GM23338 (cell line): ENCODE measurements at regions not wholly inside any gene's neighbourhood (a gene's known extent, or its start where the extent isn't known, plus 50 kb on each side); places are given as distances from the start of the nearest gene placed in this dataset.

Experiments
- ATAC-seq: fragments of 200-7000 bp; cut with Tn5 transposase; 3 replicates; pipeline ENCODE4 v1.9.1; 2020
- DNase-seq: peaks from one replicate; pipeline ENCODE4 v3.0.0-alpha.2; 2015; ENCODE audit warnings: low spot score
- H2AFZ ChIP-seq: fragments of 200-600 bp; sonication (generic); 2 replicates; pipeline ENCODE4 v1.8.0; 2016; ENCODE audit warnings: antibody characterized with exemption, mild to moderate bottlenecking, moderate library complexity
- H3F3A ChIP-seq: fragments of 200-600 bp; sonication (generic); replicated peaks from 2 replicates; pipeline ENCODE4 v1.8.0; 2017; ENCODE audit warnings: antibody characterized with exemption, mixed run types, low read depth
- H3K27ac ChIP-seq: fragments of 200-600 bp; sonication (generic); 2 replicates; pipeline ENCODE4 v1.6.1; 2016; ENCODE audit warnings: low read depth
- H3K27me3 ChIP-seq: fragments of 200-600 bp; sonication (generic); 2 replicates; pipeline ENCODE4 v1.8.0; 2016; ENCODE audit warnings: mild to moderate bottlenecking, mixed run types, moderate library complexity; ENCODE audit not compliant: insufficient read depth
- H3K36me3 ChIP-seq: fragments of 200-600 bp; sonication (generic); 2 replicates; pipeline ENCODE4 v1.8.0; 2016; ENCODE audit warnings: mild to moderate bottlenecking; ENCODE audit not compliant: insufficient read depth
- H3K4me1 ChIP-seq: fragments of 200-600 bp; sonication (generic); 2 replicates; pipeline ENCODE4 v1.8.0; 2016; ENCODE audit warnings: mild to moderate bottlenecking, moderate library complexity; ENCODE audit not compliant: insufficient read depth
- H3K4me2 ChIP-seq: fragments of 200-600 bp; sonication (generic); 2 replicates; pipeline ENCODE4 v1.7.1; 2017; ENCODE audit warnings: mixed run types
- H3K4me3 ChIP-seq: fragments of 200-600 bp; sonication (generic); 2 replicates; pipeline ENCODE4 v1.6.1; 2016; ENCODE audit warnings: mixed run types
- H3K79me2 ChIP-seq: fragments of 200-600 bp; sonication (generic); replicated peaks from 2 replicates; pipeline ENCODE4 v1.8.0; 2017; ENCODE audit warnings: mild to moderate bottlenecking; ENCODE audit not compliant: insufficient read depth
- H3K9me2 ChIP-seq: fragments of 200-600 bp; sonication (generic); 2 replicates; pipeline ENCODE4 v1.8.0; 2017; ENCODE audit not compliant: insufficient read depth
- H4K20me1 ChIP-seq: fragments of 200-600 bp; sonication (generic); replicated peaks from 2 replicates; pipeline ENCODE4 v1.8.0; 2017; ENCODE audit warnings: mild to moderate bottlenecking; ENCODE audit not compliant: insufficient read depth
- H3K27ac Mint-ChIP-seq: 2 replicates; pipeline ENCODE4 v1.8.0; 2020; ENCODE audit warnings: inconsistent platforms, mild to moderate bottlenecking, moderate library complexity, mixed read lengths
- H3K27me3 Mint-ChIP-seq: 3 replicates; pipeline ENCODE4 v1.8.0; 2022; ENCODE audit warnings: low read depth, mild to moderate bottlenecking, moderate library complexity, mixed read lengths, inconsistent platforms; ENCODE audit not compliant: insufficient read depth, poor library complexity
- H3K36me3 Mint-ChIP-seq: 3 replicates; pipeline ENCODE4 v1.8.0; 2021; ENCODE audit warnings: low read depth, mild to moderate bottlenecking, inconsistent platforms, moderate library complexity, mixed read lengths
- H3K4me1 Mint-ChIP-seq: 3 replicates; pipeline ENCODE4 v1.8.0; 2020; ENCODE audit warnings: mild to moderate bottlenecking, inconsistent platforms, mixed read lengths
- H3K4me3 Mint-ChIP-seq: 3 replicates; pipeline ENCODE4 v1.8.0; 2021; ENCODE audit warnings: moderate library complexity, mild to moderate bottlenecking, inconsistent platforms, mixed read lengths
- H3K9me3 Mint-ChIP-seq: 3 replicates; pipeline ENCODE4 v1.8.0; 2020; ENCODE audit warnings: moderate library complexity, mild to moderate bottlenecking, inconsistent platforms, mixed read lengths
- CREB1 ChIP-seq: fragments of 250-450 bp; sonication (Bioruptor Pico); IDR thresholded peaks from 2 replicates; pipeline ENCODE4 v1.5.0; 2020; ENCODE audit warnings: low read depth, mild to moderate bottlenecking, moderate library complexity
- CTCF ChIP-seq, 2 experiments: fragments of 200-600 bp in 1 of 2; sonication (generic) in 1 of 2; conservative IDR thresholded peaks; 2 replicates each; pipeline versions ENCODE4 v1.5.1 to v1.6.1; 2016 to 2017; ENCODE audit warnings: antibody characterized with exemption in 2 of 2, low read depth in 2 of 2, mild to moderate bottlenecking in 2 of 2, moderate library complexity in 1 of 2
- ETS1 ChIP-seq: IDR thresholded peaks from 2 replicates; pipeline ENCODE4 v1.6.1; 2016; ENCODE audit warnings: antibody characterized with exemption
- EZH2 ChIP-seq: fragments of 200-600 bp; sonication (generic); IDR thresholded peaks from one replicate; pipeline ENCODE4 v1.8.0; 2017; ENCODE audit warnings: antibody characterized with exemption, mild to moderate bottlenecking, low read depth; ENCODE audit not compliant: unreplicated experiment
- POLR2AphosphoS5 ChIP-seq: IDR thresholded peaks from 2 replicates; pipeline ENCODE4 v1.6.1; 2016; ENCODE audit warnings: antibody characterized with exemption, low read depth
- STAT1 ChIP-seq: IDR thresholded peaks from one replicate; pipeline ENCODE4 v1.6.1; 2016; ENCODE audit warnings: antibody characterized with exemption; ENCODE audit not compliant: unreplicated experiment
- ZNF114 ChIP-seq: fragments of 250-450 bp; sonication (Bioruptor Pico); IDR thresholded peaks from 2 replicates; pipeline ENCODE4 v1.5.0; 2020; ENCODE audit warnings: mild to moderate bottlenecking, moderate library complexity
- ZNF331 ChIP-seq: fragments of 250-450 bp; sonication (Bioruptor Pico); IDR thresholded peaks from 2 replicates; pipeline ENCODE4 v1.5.0; 2020; ENCODE audit warnings: low read depth, mild to moderate bottlenecking, moderate library complexity
- ZNF462 ChIP-seq: fragments of 250-450 bp; sonication (Bioruptor Pico); IDR thresholded peaks from 2 replicates; pipeline ENCODE4 v1.5.0; 2020; ENCODE audit warnings: mild to moderate bottlenecking, moderate library complexity

- no peaks in the 10 kb centered on the region for H3K36me3 ChIP-seq
- H3K4me1 ChIP-seq = peaks cover 29% of the 10 kb centered on the region
- H3K4me3 ChIP-seq = no peak overlapping the region
- peak overlapping the region; percentile 20 for H2AFZ ChIP-seq
- peak; percentile 34 for DNase-seq
- H3K9me3 Mint-ChIP-seq = no peaks in the 10 kb centered on the region
- H3K4me3 Mint-ChIP-seq = peak overlapping the region; percentile 45
- H3K27ac Mint-ChIP-seq = peak overlapping the region; percentile 42; the same call in 1 of the 2 replicates
- no peak overlapping the region for H3K27ac ChIP-seq
- H3K36me3 Mint-ChIP-seq = no peaks in the 10 kb centered on the region
- no peaks in the 10 kb centered on the region for H3K79me2 ChIP-seq
- TF ChIP-seq ZNF114 = no peak
- no peak for TF ChIP-seq ETS1
- TF ChIP-seq EZH2 = no peak
- H3K4me1 Mint-ChIP-seq = peaks cover 16% of the 10 kb centered on the region
- no peaks in the 10 kb centered on the region for H3K27me3 ChIP-seq
- H4K20me1 ChIP-seq = no peaks in the 10 kb centered on the region
- no peaks in the 10 kb centered on the region for H3F3A ChIP-seq
- ATAC-seq = peak; percentile 87
- H3K9me2 ChIP-seq = 0 out of 2 replicates have a peak, but pooled peaks cover 3% of the 10 kb centered on the region
- no peaks in the 10 kb centered on the region for H3K27me3 Mint-ChIP-seq
- peak overlapping the region; percentile 39; the same call in 1 of the 2 replicates for H3K4me2 ChIP-seq
Measured at GRCh38 chr1:198937231-198938031, 298.6 kb downstream of the PTPRC start.

GRCh38 chr1:198939286-198939685, 300.4 kb downstream of the PTPRC start:
- Mint-ChIP-seq H3K36me3 (no peaks in the 10 kb centered on the region), H3K9me3 (no peaks in the 10 kb centered on the region), H3K4me1 (peaks cover 11% of the 10 kb centered on the region), H3K27ac (no peak overlapping the region), H3K27me3 (no peaks in the 10 kb centered on the region), H3K4me3 (no peak overlapping the region)
- H3F3A ChIP-seq = no peaks in the 10 kb centered on the region
- H3K4me2 ChIP-seq = no peak overlapping the region
- no peak overlapping the region for H3K27ac ChIP-seq
- no peaks in the 10 kb centered on the region for H3K36me3 ChIP-seq
- peaks cover 24% of the 10 kb centered on the region for H3K4me1 ChIP-seq
- H3K4me3 ChIP-seq = no peak overlapping the region
- no peak for DNase-seq
- H4K20me1 ChIP-seq = no peaks in the 10 kb centered on the region
- H3K27me3 ChIP-seq = no peaks in the 10 kb centered on the region
- no peaks in the 10 kb centered on the region for H3K79me2 ChIP-seq
- 0 out of 2 replicates have a peak overlapping the region, but pooled peaks have one; percentile 28 for H2AFZ ChIP-seq
- ATAC-seq = no peak
- H3K9me2 ChIP-seq = 0 out of 2 replicates have a peak, but pooled peaks cover 3% of the 10 kb centered on the region
- no peak for TF ChIP-seq ZNF462 (CRISPR knock-in tag)
- no peak for TF ChIP-seq EZH2
- TF ChIP-seq POLR2AphosphoS5 = no peak
- TF ChIP-seq CREB1 = no peak
- TF ChIP-seq ZNF331 (CRISPR knock-in tag) = no peak
- no peak for TF ChIP-seq STAT1
- TF ChIP-seq CTCF (conservative IDR thresholded peaks at IDR 0.05; ENCODE audit: low read depth in 2 of 2) = no peak
